SK-N-SH (cell line): ENCODE measurements at regions not wholly inside any gene's neighbourhood (a gene's known extent, or its start where the extent isn't known, plus 50 kb on each side); places are given as distances from the start of the nearest gene placed in this dataset.

Experiments used
- CTCF ChIP-seq: fragments of 200-600 bp; sonication (generic); IDR thresholded peaks from 2 replicates; pipeline ENCODE4 v1.6.1; 2017; ENCODE audit warnings: antibody characterized with exemption, mild to moderate bottlenecking, moderate library complexity
- ELF1 ChIP-seq: IDR thresholded peaks from 2 replicates; pipeline ENCODE4 v1.4.0; 2012
- EP300 ChIP-seq, 2 experiments: IDR thresholded peaks; 2 replicates each; pipeline versions ENCODE4 v1.4.0 to v1.6.1; 2012; ENCODE audit warnings: borderline replicate concordance in 1 of 2, low read depth in 1 of 2, low read length in 1 of 2
- EZH2phosphoT487 ChIP-seq: fragments of 200-600 bp; sonication (generic); IDR thresholded peaks from 2 replicates; pipeline ENCODE4 v1.6.1; 2017; ENCODE audit warnings: low read depth, mixed run types, mild to moderate bottlenecking, antibody characterized with exemption, moderate library complexity, borderline replicate concordance
- FOXJ3 ChIP-seq: sonication (generic); formaldehyde crosslinking; IDR thresholded peaks from 2 replicates; pipeline ENCODE4 v1.5.1; 2020; ENCODE audit warnings: mild to moderate bottlenecking, missing genetic modification reagents
- FOXM1 ChIP-seq: IDR thresholded peaks from 2 replicates; pipeline ENCODE4 v1.4.0; 2012; ENCODE audit warnings: low read depth, mild to moderate bottlenecking
- MXI1 ChIP-seq: IDR thresholded peaks from 2 replicates; pipeline ENCODE4 v1.6.1; 2012; ENCODE audit warnings: mild to moderate bottlenecking, low read depth, low read length, improper control_type of control experiment
- POLR2AphosphoS5 ChIP-seq: IDR thresholded peaks from 2 replicates; pipeline ENCODE4 v1.6.1; 2012; ENCODE audit warnings: low read depth, low read length
- RCOR1 ChIP-seq: fragments of 150-350 bp; IDR thresholded peaks from 2 replicates; pipeline ENCODE4 v1.6.1; 2017; ENCODE audit warnings: antibody characterized with exemption, low read length
- SIN3A ChIP-seq: IDR thresholded peaks from 2 replicates; pipeline ENCODE4 v1.6.1; 2012; ENCODE audit warnings: low read depth, mild to moderate bottlenecking, low read length, moderate library complexity, borderline replicate concordance
- TAF1 ChIP-seq: IDR thresholded peaks from 2 replicates; pipeline ENCODE4 v1.6.1; 2012; ENCODE audit warnings: low read depth, mild to moderate bottlenecking, low read length, moderate library complexity, borderline replicate concordance
- USF2 ChIP-seq: fragments of 150-350 bp; IDR thresholded peaks from 2 replicates; pipeline ENCODE4 v1.6.1; 2017; ENCODE audit warnings: antibody characterized with exemption, low read length, low read depth, borderline replicate concordance
- YY1 ChIP-seq: IDR thresholded peaks from 2 replicates; pipeline ENCODE4 v1.4.0; 2012; ENCODE audit warnings: low read depth, mild to moderate bottlenecking
- TF ChIP-seq, protein P1 (sequence below): IDR thresholded peaks from 2 replicates; pipeline ENCODE4 v1.4.0; 2012; ENCODE audit warnings: low read depth, borderline replicate concordance

DNA sequence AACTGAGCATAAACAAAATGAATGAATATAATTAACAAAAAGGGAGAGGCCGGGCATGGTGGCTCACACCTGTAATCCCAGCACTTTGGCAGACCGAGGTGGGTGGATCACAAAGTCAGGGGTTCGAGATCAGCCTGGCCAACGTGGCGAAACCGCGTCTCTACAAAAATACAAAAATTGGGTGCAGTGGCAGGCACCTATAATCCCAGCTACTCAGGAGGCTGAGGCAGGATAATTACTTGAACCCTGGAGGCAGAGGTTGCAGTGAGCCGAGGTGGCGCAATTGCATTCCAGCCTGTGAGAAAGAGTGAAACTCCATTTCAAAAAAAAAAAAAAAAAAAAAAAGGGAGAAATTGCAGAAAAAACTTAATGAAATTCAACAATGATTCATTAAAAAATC, 839.3 kb upstream of the CTNND2 start:
- TF ChIP-seq CTCF (no peak), EZH2phosphoT487 (no peak), ELF1 (no peak), FOXJ3 (CRISPR knock-in tag) (no peak), USF2 (no peak), MXI1 (no peak), YY1 (no peak), RCOR1 (no peak), EP300 (IDR thresholded peaks at IDR 0.05; ENCODE audit: borderline replicate concordance in 1 of 2, low read depth in 1 of 2, low read length in 1 of 2) (no peak), TAF1 (no peak), POLR2AphosphoS5 (no peak), SIN3A (no peak), FOXM1 (no peak)
- TF ChIP-seq, protein P1, sequence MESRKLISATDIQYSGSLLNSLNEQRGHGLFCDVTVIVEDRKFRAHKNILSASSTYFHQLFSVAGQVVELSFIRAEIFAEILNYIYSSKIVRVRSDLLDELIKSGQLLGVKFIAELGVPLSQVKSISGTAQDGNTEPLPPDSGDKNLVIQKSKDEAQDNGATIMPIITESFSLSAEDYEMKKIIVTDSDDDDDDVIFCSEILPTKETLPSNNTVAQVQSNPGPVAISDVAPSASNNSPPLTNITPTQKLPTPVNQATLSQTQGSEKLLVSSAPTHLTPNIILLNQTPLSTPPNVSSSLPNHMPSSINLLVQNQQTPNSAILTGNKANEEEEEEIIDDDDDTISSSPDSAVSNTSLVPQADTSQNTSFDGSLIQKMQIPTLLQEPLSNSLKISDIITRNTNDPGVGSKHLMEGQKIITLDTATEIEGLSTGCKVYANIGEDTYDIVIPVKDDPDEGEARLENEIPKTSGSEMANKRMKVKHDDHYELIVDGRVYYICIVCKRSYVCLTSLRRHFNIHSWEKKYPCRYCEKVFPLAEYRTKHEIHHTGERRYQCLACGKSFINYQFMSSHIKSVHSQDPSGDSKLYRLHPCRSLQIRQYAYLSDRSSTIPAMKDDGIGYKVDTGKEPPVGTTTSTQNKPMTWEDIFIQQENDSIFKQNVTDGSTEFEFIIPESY = no peak
